HG03135 (cell line): ENCODE measurements at regions not wholly inside any gene's neighbourhood (a gene's known extent, or its start where the extent isn't known, plus 50 kb on each side); places are given as distances from the start of the nearest gene placed in this dataset.
"Not testable (repeated sequence)": the region's sequence is repeated elsewhere in the genome, so short reads cannot be mapped to it uniquely, and the experiment has no call there.

Experiments
- ATAC-seq: cut with Tn5 transposase; IDR thresholded peaks from one replicate; pipeline ENCODE4 v1.9.1; 2021; ENCODE audit warnings: mild to moderate bottlenecking, moderate library complexity; ENCODE audit not compliant: unreplicated experiment

DNA sequence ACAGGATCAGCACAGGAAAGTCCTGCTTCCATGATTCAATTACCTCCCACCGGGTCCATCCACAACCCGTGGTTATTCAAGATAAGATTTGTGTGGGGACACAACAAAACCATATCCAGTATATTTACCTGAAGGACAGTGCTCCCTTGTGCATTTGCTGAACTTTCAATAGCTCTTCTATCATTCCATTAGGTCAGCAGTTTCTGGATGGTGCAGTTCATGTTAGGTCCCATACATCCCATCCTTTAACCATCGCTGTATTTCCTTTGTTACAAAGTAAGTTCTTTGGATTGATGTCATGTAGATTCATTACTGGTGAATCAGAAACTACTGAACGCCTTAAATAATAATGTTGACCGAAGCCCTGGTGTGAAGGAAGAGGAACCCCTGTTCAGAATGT lies 775.9 kb downstream of the TRIML1 start:
- ATAC-seq = no peak

- no peak for ATAC-seq
Observed at GRCh38 chr4:188918787-188919186, 779.5 kb downstream of the TRIML1 start.

DNA sequence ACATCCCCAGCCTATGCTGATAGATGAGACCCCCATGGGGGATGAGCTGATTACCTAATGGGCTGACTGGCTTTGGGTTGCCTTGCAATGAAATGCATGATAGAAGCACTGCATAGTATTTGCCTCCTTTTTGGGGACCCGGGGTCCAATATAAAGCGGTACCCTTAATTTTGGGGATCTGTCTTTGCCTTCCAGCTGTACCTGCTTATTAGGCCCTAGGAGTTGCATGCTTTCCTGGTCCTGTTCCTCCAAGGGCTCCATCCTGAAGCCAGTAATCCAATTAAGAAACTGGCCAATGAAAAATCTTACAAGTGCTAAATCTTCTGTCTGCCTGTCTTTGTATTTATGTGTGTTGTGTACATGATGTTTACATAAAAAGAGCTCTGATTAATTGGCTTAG lies 791.6 kb downstream of the TRIML1 start:
- no peak for ATAC-seq

GRCh38 chr4:188934320-188934962 lies 795.2 kb downstream of the TRIML1 start:
- no peak for ATAC-seq

DNA sequence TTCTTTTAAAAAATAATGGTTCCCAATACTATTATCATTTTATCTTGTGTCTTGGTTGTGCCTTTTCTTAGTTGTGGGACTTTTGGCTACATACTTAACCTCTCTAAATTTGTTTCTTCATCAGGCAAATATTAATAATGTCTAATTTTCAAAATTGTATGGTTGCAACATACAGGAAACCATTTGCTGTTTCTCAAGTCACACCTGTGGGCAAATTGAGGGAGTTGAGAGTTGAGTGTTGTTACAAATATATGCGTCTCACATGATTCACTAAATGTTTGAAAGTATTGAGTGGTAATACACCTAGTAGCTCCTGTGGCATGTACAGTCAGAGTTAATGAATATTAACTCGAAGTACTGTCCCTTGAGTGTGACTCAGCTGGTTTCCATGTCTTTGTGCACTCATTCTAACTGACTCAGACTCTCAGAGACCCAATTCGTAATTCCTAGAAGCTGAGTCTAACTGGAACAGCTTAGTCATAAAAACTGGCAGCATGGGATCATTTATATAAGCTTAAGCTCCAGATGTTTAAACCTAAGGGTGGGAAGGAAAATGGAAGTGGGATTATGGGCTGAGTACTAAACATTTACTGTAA lies 802.4 kb downstream of the TRIML1 start:
- no peak for ATAC-seq

DNA sequence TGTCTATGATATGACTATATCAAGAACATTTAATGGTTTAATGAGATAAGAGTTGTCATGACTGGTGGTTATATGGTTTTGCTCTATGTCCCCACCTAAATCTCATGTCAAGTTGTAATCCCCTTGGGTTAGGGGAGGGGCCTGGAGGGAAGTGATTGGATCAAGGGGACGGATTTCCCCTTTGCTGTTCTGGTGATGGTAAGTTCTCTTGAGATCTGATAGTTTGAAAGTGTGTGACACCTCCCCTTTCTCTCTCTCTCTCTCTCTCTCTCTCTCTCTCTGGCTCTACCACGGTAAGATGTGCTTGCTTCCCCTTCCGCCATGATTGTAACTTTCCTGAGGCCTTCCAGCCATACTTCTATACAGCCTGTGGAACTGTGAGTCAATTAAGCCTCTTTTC lies 803.4 kb downstream of the TRIML1 start:
- ATAC-seq = no peak

DNA sequence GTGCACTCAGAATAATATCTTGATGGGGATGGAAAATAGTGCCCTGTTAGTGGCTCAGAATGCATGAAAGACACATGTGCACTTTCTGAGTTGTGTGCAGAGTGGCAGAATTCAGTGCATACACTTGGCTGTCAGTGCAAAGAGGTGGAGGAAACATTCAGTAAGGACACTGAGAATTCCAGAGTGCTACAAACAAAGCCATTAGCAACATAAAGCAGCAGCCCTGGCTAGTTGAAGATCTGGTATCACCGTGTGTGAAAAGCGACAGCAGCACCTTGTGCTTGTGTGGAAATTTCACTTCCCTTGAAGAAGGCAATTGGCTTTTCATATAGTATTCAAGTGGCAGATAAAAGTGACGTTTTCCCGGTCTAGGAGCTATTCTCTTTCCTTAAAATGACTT lies 810.4 kb downstream of the TRIML1 start:
- no peak for ATAC-seq

DNA sequence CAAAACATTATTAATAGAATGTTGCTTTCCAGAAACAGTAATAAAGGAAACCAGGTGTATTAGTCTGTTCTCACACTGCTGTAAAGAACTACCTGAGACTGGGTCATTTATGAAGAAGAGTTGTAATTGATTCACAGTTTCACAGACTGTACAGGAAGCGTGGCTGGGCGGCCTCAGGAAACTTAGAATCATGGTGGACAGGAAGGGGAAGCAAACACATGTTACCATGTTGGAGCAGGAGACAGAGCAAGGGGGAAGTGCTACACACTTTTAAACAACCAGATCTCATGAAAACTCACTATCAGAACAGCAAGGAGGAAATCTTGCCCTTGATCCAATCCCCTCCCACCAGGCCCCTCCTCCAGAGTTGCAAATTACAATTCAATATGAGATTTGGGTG lies 815.8 kb downstream of the TRIML1 start:
- no peak for ATAC-seq

- ATAC-seq = no peak
Observed at GRCh38 chr4:188956566-188956965, 817.3 kb downstream of the TRIML1 start.

DNA sequence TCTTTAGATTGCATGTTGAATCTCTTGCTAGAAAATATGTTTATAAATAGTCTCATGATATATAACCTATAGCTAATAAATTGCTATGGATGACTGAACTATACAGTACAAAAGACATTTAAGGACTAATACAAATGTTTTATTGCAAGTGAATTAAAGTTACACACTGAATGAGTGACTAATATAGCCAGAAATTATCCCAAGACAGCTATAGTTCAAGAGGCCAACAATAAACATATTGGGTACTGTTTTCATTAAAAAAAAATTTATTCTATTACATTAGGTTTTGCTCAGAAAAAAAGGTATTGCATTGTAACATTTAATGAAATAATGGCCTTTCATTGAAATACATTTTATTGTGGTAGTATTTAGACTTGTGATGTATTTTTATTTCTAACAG lies 819.1 kb downstream of the TRIML1 start:
- no peak for ATAC-seq

- ATAC-seq = no peak
Observed at GRCh38 chr4:188959424-188959823, 820.2 kb downstream of the TRIML1 start.

GRCh38 chr4:188960411-188961093 lies 821.3 kb downstream of the TRIML1 start:
- ATAC-seq = no peak

DNA sequence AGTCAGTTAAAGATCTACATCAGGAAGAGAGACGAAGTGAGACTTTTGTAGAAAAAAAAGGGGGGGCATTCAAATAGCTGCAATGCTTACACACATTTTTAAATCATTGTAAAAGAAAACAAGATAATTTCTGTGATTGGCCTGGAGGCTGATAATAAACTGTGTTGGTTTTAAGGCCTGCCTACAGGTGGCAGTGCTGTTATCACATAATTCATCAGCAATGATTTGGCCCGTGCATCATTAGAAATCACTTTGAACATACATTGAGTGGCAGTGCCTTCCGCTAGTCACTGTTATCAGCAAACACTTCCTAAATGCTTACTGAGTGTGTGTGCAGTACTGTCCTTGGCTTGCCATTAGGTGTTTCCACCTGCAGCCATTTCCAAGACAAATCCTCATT lies 831.9 kb downstream of the TRIML1 start:
- no peak for ATAC-seq

GRCh38 chr4:188975271-188975670 lies 836.0 kb downstream of the TRIML1 start:
- no peak for ATAC-seq

- no peak for ATAC-seq
Observed at GRCh38 chr4:188976644-188977115, 837.4 kb downstream of the TRIML1 start.

DNA sequence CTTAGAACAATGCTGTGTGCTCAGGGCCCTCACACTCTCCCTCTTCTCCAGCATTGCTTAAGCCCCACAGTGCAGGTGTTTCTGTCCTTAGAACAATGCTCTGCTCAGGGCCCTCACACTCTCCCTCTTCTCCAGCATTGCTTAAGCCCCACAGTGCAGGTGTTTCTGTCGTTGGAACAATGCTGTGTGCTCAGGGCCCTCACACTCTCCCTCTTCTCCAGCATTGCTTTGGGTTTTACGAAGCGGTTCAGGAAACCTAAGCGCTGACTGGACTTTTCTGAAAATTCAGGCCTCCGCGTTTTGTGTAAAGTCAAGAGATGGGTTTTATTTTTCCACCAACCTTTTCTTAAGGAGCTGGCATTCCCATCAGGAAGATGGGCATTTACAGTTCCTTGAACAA lies 838.0 kb downstream of the TRIML1 start:
- not testable (repeated sequence) for ATAC-seq

DNA sequence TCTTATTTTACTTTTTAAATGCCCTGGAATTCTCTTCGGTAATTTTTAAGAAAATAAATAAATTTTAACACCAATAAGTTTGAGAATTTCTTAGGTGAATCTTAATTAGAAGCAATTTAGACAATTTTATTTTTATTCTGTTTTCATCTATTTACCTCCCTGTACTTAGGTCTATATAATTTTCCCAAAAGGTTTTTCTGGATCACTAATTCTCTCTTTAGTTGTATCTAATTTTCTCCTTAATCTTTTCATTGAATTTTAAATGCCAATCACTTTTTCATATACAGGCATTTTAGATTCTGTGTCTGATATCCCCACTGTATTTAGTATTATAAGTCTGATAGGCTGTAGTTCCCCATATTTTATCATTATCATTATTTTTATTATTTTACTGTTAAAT lies 845.3 kb downstream of the TRIML1 start:
- ATAC-seq = no peak

DNA sequence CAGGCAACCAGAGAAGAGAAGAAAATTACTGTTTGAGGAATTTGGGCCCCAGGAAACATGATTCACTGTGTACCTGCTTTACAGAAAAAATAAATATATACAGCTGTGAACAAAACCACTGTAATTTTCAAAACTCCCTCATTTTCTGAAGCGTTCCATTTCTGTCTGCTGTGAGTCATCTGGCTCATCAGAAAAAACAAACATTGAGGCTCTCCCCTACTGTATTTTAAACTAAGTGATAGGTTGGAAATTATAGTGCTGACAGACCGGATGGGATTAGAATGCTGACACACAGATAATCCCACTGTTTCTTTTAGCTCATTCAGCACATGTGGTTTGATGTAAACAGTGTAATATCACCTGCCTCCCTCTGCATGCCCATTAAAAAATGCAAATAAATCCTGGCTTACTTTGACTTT lies 847.0 kb downstream of the TRIML1 start:
- ATAC-seq = no peak

DNA sequence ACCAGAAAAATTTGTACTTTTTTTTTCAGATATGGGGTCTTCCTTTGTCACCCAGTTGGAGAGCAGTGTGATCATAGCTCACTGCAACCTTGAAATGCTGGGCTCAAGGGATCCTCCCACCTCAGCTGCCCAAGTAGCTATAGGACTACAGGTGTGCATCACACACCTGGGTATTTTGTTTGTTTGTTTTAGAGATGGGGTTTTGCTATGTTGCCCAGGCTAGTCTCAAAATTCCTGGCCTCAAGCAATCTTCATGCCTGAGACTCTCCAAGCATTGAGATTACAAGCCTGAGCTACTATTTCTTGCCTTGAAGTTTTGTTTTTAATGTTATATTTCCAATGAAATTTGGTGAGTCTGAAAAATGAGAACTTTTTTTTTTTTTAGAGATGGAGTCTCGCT lies 847.8 kb downstream of the TRIML1 start:
- no peak for ATAC-seq

- ATAC-seq = no peak
Observed at GRCh38 chr4:188988131-188988530, 848.9 kb downstream of the TRIML1 start.

DNA sequence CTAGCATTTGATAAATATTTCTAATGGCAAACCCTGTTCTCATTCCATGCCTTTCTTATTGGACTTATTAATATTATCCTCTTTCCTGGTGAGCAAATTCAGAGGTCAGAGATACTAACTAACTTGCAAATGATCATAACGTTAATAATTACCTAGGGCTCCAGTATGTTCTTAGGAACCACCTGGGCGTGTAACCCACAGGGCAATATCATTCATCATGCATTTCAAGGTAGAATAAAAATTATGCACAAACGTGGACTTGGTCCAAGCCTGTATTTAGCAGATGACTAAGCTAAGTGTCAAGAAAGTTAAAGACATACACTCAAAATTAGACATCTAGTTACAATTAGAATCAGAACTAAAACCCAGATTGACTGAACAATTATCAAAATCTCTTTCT lies 850.1 kb downstream of the TRIML1 start:
- ATAC-seq = no peak

- no peak for ATAC-seq
Observed at GRCh38 chr4:188992706-188993105, 853.5 kb downstream of the TRIML1 start.
